Hepatocyte (in vitro differentiated cells): ENCODE measurements at regions not wholly inside any gene's neighbourhood (a gene's known extent, or its start where the extent isn't known, plus 50 kb on each side); places are given as distances from the start of the nearest gene placed in this dataset.

Source experiments
- EZH2 ChIP-seq: fragments of 200-600 bp; sonication (generic); IDR thresholded peaks from 2 replicates; pipeline ENCODE4 v1.6.1; 2016; ENCODE audit warnings: antibody characterized with exemption, mild to moderate bottlenecking, borderline replicate concordance
- TF ChIP-seq, protein P1 (sequence below): fragments of 200-600 bp; sonication (generic); IDR thresholded peaks from 2 replicates; pipeline ENCODE4 v1.5.1; 2016; ENCODE audit warnings: antibody characterized with exemption, mild to moderate bottlenecking; ENCODE audit not compliant: poor library complexity

DNA sequence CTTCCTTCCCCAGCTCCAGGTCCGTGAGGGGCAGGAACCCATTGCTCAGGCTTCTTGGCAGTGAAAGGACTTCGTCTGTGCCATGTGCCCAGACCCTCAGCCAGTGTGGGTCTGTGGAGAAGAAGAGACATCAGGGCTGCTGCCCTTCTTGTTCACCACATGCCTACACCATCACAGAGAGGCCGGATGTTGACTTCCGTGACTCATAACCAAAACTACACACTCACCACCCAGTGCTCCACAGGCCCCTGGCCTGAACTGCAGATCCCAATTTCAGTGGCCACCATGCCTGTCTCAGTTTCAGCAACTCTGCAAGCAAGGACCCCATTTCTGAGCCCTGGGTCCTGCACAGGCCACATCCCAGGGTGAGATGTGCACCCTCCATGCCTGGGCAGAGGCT, 332.6 kb upstream of the SALL3 start:
- no peak for TF ChIP-seq EZH2
- TF ChIP-seq, protein P1, sequence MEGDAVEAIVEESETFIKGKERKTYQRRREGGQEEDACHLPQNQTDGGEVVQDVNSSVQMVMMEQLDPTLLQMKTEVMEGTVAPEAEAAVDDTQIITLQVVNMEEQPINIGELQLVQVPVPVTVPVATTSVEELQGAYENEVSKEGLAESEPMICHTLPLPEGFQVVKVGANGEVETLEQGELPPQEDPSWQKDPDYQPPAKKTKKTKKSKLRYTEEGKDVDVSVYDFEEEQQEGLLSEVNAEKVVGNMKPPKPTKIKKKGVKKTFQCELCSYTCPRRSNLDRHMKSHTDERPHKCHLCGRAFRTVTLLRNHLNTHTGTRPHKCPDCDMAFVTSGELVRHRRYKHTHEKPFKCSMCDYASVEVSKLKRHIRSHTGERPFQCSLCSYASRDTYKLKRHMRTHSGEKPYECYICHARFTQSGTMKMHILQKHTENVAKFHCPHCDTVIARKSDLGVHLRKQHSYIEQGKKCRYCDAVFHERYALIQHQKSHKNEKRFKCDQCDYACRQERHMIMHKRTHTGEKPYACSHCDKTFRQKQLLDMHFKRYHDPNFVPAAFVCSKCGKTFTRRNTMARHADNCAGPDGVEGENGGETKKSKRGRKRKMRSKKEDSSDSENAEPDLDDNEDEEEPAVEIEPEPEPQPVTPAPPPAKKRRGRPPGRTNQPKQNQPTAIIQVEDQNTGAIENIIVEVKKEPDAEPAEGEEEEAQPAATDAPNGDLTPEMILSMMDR, result no peak
